Astrocyte of the spinal cord (primary cell): ENCODE measurements at regions not wholly inside any gene's neighbourhood (a gene's known extent, or its start where the extent isn't known, plus 50 kb on each side); places are given as distances from the start of the nearest gene placed in this dataset.

Source experiments
- DNase-seq: peaks from one replicate; pipeline ENCODE4 v3.0.0; 2011; ENCODE audit warnings: low read depth, low spot score
- H3K4me3 ChIP-seq: 2 replicates; pipeline ENCODE4 v1.5.1; 2011; ENCODE audit warnings: low read depth, mild to moderate bottlenecking, low read length, moderate library complexity
- in situ Hi-C: cut with HindIII; loops from 2 replicates; pipeline ENCODE4 v1.10.0; 2017; ENCODE audit warnings: low sequenced_read_pairs
- TF ChIP-seq, protein P1 (sequence below): IDR thresholded peaks from 2 replicates; pipeline ENCODE4 v1.5.1; 2012; ENCODE audit warnings: low read depth, mild to moderate bottlenecking, low read length, inconsistent platforms

DNA sequence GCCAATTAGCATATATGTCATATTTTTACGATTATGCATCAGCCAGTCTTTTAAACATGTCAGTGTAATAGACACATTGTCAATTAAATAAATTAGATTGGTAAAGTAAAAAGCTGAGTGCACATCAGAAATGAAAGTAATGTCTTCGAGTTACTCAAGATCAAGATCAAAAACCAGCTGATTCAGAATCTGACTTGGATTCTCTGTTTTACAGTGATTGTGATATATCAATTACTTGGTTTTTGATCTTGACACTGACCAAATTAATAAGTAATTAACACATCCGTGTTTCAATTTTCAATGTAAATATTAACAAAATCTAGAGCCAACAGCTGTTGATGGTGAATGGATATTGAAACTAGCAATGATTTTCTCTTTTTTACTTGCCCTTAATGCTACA lies 311.6 kb downstream of the PDGFC start:
- in situ Hi-C loops, result no loop called here
- TF ChIP-seq, protein P1, sequence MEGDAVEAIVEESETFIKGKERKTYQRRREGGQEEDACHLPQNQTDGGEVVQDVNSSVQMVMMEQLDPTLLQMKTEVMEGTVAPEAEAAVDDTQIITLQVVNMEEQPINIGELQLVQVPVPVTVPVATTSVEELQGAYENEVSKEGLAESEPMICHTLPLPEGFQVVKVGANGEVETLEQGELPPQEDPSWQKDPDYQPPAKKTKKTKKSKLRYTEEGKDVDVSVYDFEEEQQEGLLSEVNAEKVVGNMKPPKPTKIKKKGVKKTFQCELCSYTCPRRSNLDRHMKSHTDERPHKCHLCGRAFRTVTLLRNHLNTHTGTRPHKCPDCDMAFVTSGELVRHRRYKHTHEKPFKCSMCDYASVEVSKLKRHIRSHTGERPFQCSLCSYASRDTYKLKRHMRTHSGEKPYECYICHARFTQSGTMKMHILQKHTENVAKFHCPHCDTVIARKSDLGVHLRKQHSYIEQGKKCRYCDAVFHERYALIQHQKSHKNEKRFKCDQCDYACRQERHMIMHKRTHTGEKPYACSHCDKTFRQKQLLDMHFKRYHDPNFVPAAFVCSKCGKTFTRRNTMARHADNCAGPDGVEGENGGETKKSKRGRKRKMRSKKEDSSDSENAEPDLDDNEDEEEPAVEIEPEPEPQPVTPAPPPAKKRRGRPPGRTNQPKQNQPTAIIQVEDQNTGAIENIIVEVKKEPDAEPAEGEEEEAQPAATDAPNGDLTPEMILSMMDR, result no peak
- DNase-seq, result no peak
- H3K4me3 ChIP-seq, result no peak overlapping the region

DNA sequence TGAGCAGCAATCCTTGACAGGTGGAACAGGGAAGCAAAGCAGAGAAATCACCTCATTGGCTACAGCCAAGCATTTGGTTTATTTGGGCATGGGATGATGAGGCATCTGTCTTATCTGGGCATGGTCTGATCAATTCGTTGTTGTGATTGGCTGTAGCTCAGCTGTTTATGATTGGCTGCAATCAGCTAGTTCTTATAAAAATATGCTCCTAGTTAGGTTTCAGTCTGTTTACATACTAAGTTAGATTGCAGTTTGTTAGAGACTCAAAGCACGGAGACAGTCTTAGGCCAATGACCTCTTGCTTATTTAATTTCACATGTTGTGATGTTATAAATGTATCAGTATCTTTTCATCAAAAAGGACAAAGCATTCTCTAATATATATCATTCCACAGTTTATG lies 312.0 kb downstream of the PDGFC start:
- in situ Hi-C loops, result no loop called here
- TF ChIP-seq, protein P1, result no peak
- no peak overlapping the region for H3K4me3 ChIP-seq
- no peak for DNase-seq

DNA sequence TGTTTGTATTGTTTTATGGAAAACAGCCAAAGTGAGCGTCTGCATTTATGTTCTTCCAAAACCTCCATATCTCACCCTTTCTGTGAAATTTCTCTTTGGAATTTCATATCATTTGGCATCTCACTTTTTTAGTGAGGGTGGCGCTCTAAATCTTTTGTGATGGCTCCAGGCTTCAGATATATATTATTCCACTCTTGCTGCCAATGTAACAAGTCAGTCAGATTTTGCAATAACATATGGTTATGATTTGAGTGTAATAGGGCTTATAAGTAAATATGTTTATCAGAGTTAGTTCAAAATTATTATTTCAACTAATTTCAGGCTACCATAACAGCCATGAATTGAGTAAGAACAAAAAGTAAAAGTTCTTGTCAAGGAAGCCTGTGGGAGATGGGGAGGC lies 314.7 kb downstream of the PDGFC start:
- in situ Hi-C loops, result no loop called here
- TF ChIP-seq, protein P1, result no peak
- DNase-seq, result no peak
- H3K4me3 ChIP-seq, result no peak overlapping the region

DNA sequence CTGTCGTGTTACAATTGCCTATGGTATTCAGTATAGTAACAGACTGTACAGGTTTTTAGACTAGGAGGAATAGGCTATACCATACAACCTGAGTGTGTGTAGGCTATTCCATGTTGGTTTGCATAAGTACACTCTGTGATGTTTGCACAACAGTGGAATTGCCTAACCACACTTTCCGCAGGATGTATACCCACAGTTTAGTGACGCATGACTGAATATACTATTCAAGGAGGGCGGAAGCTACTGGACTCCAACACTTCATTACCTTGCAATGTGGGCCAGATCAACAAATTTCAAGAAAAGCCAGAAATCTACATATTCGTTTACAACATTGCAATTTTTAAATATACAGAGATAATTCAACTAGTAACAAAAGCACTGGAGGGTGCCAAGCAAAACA lies 317.2 kb downstream of the PDGFC start:
- DNase-seq, result peak; percentile 66
- in situ Hi-C loops, result no loop called here
- no peak overlapping the region for H3K4me3 ChIP-seq
- TF ChIP-seq, protein P1, result no peak

DNA sequence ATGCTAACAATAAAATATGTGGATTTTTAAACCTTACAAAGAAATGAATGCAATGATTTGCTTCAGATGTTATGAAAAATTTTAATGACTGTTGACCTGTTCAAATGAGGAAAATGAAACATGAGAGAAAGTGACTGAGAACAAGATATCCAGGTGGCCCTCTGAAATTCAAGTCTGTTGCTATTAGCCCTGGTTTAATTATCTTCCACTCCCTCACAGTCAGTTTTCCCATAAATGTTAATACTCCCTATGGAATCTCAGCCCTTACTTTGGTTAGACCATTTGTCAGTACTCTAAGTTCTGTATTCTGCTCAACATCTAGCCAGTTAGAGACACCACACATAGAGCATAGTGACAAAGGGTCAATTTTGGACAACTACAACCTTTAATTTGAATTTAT lies 327.8 kb downstream of the PDGFC start:
- H3K4me3 ChIP-seq, result no peak overlapping the region
- no peak for DNase-seq
- TF ChIP-seq, protein P1, result no peak
- in situ Hi-C loops, result no loop called here

DNA sequence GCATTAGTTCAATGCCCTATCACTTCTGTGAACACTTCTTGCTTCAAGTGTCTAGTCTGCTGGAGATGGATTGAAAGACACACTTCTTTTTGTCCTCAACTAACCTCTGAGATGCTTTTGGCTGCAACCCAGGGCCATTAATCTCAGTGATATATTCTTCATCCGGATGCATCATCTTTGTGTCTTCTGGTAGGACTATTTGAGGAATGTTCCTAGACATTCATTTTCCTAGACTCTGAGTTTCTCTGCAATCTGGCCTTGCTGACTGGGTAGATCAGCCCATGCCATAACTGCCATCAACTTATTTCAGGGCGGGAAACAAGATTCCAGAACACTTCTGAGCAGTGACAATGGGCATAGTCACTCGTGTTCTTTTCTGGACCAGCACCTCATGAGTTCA lies 329.4 kb downstream of the PDGFC start:
- TF ChIP-seq, protein P1, result no peak
- in situ Hi-C loops, result no loop called here
- H3K4me3 ChIP-seq, result no peak overlapping the region
- DNase-seq, result no peak
